ENCODE measurements at regions not wholly inside any gene's neighbourhood (a gene's known extent, or its start where the extent isn't known, plus 50 kb on each side); places are given as distances from the start of the nearest gene placed in this dataset.

GRCh38 chr3:178079966-178080365 is 456.3 kb upstream of the KCNMB2 start:
- Histone ChIP-seq H3K27me3 (ENCODE audit: insufficient read depth, low read depth, low read length) (no peaks in the 10 kb centered on the region), H3K4me3 (ENCODE audit: low read length) (no peak overlapping the region), H3K9me3 (ENCODE audit: low read length) (no peaks in the 10 kb centered on the region), H2AFZ (ENCODE audit: low read depth, low read length) (no peak overlapping the region), H3K9me2 (ENCODE audit: insufficient read depth, low read length) (no peaks in the 10 kb centered on the region), H3K36me3 (ENCODE audit: insufficient read depth, low read length) (no peaks in the 10 kb centered on the region), H3F3A (ENCODE audit: insufficient read depth, low read length, poor library complexity, severe bottlenecking) (peaks cover 8% of the 10 kb centered on the region), H3K4me2 (ENCODE audit: low read length) (no peak overlapping the region), H3K27ac (ENCODE audit: low read length) (no peak overlapping the region), H3K79me2 (replicated peaks; ENCODE audit: insufficient read depth, low read length) (no peaks in the 10 kb centered on the region), H4K20me1 (ENCODE audit: insufficient read depth) (no peaks in the 10 kb centered on the region), H3K9ac (ENCODE audit: low read length) (no peak overlapping the region)
- no peak for TF ChIP-seq SMC3 (conservative IDR thresholded peaks at IDR 0.05; ENCODE audit: poor library complexity)
- no peak for TF ChIP-seq REST (IDR thresholded peaks at IDR 0.05; ENCODE audit: borderline replicate concordance)
- no peak for TF ChIP-seq EZH2 (IDR thresholded peaks at IDR 0.05; ENCODE audit: borderline replicate concordance, insufficient read depth, low read length, poor library complexity, severe bottlenecking)
- TF ChIP-seq EP300 (conservative IDR thresholded peaks at IDR 0.05; ENCODE audit: poor library complexity, severe bottlenecking): no peak
- no peak for TF ChIP-seq RAD21 (conservative IDR thresholded peaks at IDR 0.05)
- TF ChIP-seq POLR2AphosphoS5 (IDR thresholded peaks at IDR 0.05): no peak
- TF ChIP-seq TAF1 (IDR thresholded peaks at IDR 0.05; ENCODE audit: low read depth): no peak
- TF ChIP-seq CTCF (IDR thresholded peaks at IDR 0.05; ENCODE audit: poor library complexity, severe bottlenecking): no peak
- no peak for TF ChIP-seq MXI1 (conservative IDR thresholded peaks at IDR 0.05; ENCODE audit: poor library complexity, severe bottlenecking)

- no peaks in the 10 kb centered on the region for H3K36me3 ChIP-seq (ENCODE audit: insufficient read depth, low read length)
- H3K27me3 ChIP-seq (ENCODE audit: insufficient read depth, low read depth, low read length): no peaks in the 10 kb centered on the region
- no peaks in the 10 kb centered on the region for H3K9me3 ChIP-seq (ENCODE audit: low read length)
- TF ChIP-seq REST (IDR thresholded peaks at IDR 0.05; ENCODE audit: borderline replicate concordance) (no peak), SMC3 (conservative IDR thresholded peaks at IDR 0.05; ENCODE audit: poor library complexity) (no peak), CTCF (IDR thresholded peaks at IDR 0.05; ENCODE audit: poor library complexity, severe bottlenecking) (no peak), EP300 (conservative IDR thresholded peaks at IDR 0.05; ENCODE audit: poor library complexity, severe bottlenecking) (no peak), RAD21 (conservative IDR thresholded peaks at IDR 0.05) (no peak), POLR2AphosphoS5 (IDR thresholded peaks at IDR 0.05) (no peak), TAF1 (IDR thresholded peaks at IDR 0.05; ENCODE audit: low read depth) (no peak), EZH2 (IDR thresholded peaks at IDR 0.05; ENCODE audit: borderline replicate concordance, insufficient read depth, low read length, poor library complexity, severe bottlenecking) (no peak), MXI1 (conservative IDR thresholded peaks at IDR 0.05; ENCODE audit: poor library complexity, severe bottlenecking) (no peak)
- H3K4me2 ChIP-seq (ENCODE audit: low read length): no peak overlapping the region
- H3K4me3 ChIP-seq (ENCODE audit: low read length): no peak overlapping the region
- H3F3A ChIP-seq (ENCODE audit: insufficient read depth, low read length, poor library complexity, severe bottlenecking): peaks cover 14% of the 10 kb centered on the region
- no peak overlapping the region for H3K9ac ChIP-seq (ENCODE audit: low read length)
- no peaks in the 10 kb centered on the region for H4K20me1 ChIP-seq (ENCODE audit: insufficient read depth)
- no peaks in the 10 kb centered on the region for H3K79me2 ChIP-seq (replicated peaks; ENCODE audit: insufficient read depth, low read length)
- H2AFZ ChIP-seq (ENCODE audit: low read depth, low read length): no peak overlapping the region
- H3K27ac ChIP-seq (ENCODE audit: low read length): no peak overlapping the region
- H3K9me2 ChIP-seq (ENCODE audit: insufficient read depth, low read length): no peaks in the 10 kb centered on the region
These were observed 453.8 kb upstream of the KCNMB2 start for GRCh38 chr3:178082326-178082906.

Data from neural cell (in vitro differentiated cells).